ENCODE measurements at regions not wholly inside any gene's neighbourhood (a gene's known extent, or its start where the extent isn't known, plus 50 kb on each side); places are given as distances from the start of the nearest gene placed in this dataset.
"Not testable (repeated sequence)": the region's sequence is repeated elsewhere in the genome, so short reads cannot be mapped to it uniquely, and the experiment has no call there.

- H3K9me3 ChIP-seq, result no peaks in the 10 kb centered on the region
- no peak for DNase-seq
- no peaks in the 10 kb centered on the region for H3K36me3 ChIP-seq
These were observed 837.6 kb upstream of the NXPH2 start for GRCh38 chr2:139617747-139618146.

GRCh38 chr2:139613264-139613663, 833.1 kb upstream of the NXPH2 start:
- Histone ChIP-seq H3K36me3 (no peaks in the 10 kb centered on the region), H3K4me3 (no peak overlapping the region), H3K27me3 (no peaks in the 10 kb centered on the region), H3K9me3 (no peaks in the 10 kb centered on the region)
- no peak for DNase-seq

More at GRCh38 chr2:139617747-139618146, 837.6 kb upstream of the NXPH2 start:
- Histone ChIP-seq H3K4me3 (no peak overlapping the region), H3K27me3 (no peaks in the 10 kb centered on the region)

- no peak for DNase-seq
- Histone ChIP-seq H3K4me3 (no peak overlapping the region), H3K36me3 (no peaks in the 10 kb centered on the region)
These were observed 830.3 kb upstream of the NXPH2 start for GRCh38 chr2:139610512-139610911.

GRCh38 chr2:139609109-139609508, 828.9 kb upstream of the NXPH2 start:
- H3K36me3 ChIP-seq, result no peaks in the 10 kb centered on the region
- no peaks in the 10 kb centered on the region for H3K9me3 ChIP-seq
- H3K4me3 ChIP-seq, result no peak overlapping the region
- H3K27me3 ChIP-seq, result no peaks in the 10 kb centered on the region
- DNase-seq, result no peak

More at GRCh38 chr2:139610512-139610911, 830.3 kb upstream of the NXPH2 start:
- Histone ChIP-seq H3K9me3 (no peaks in the 10 kb centered on the region), H3K27me3 (no peaks in the 10 kb centered on the region)

GRCh38 chr2:139605668-139606067, 825.5 kb upstream of the NXPH2 start:
- H3K9me3 ChIP-seq, result no peaks in the 10 kb centered on the region
- H3K36me3 ChIP-seq, result no peaks in the 10 kb centered on the region
- no peak for DNase-seq
- H3K27me3 ChIP-seq, result no peaks in the 10 kb centered on the region
- no peak overlapping the region for H3K4me3 ChIP-seq

GRCh38 chr2:139600166-139600565, 820.0 kb upstream of the NXPH2 start:
- no peak for DNase-seq
- Histone ChIP-seq H3K9me3 (no peaks in the 10 kb centered on the region), H3K27me3 (no peaks in the 10 kb centered on the region), H3K4me3 (no peak overlapping the region), H3K36me3 (no peaks in the 10 kb centered on the region)

- Histone ChIP-seq H3K36me3 (no peaks in the 10 kb centered on the region), H3K27me3 (no peaks in the 10 kb centered on the region), H3K4me3 (no peak overlapping the region), H3K9me3 (no peaks in the 10 kb centered on the region)
- DNase-seq, result no peak
These were observed 804.9 kb upstream of the NXPH2 start for GRCh38 chr2:139585101-139585500.

- Histone ChIP-seq H3K9me3 (no peaks in the 10 kb centered on the region), H3K27me3 (no peaks in the 10 kb centered on the region), H3K36me3 (no peaks in the 10 kb centered on the region), H3K4me3 (no peak overlapping the region)
- no peak for DNase-seq
These were observed 794.2 kb upstream of the NXPH2 start for GRCh38 chr2:139574371-139574770.

GRCh38 chr2:139556789-139557188, 776.6 kb upstream of the NXPH2 start:
- Histone ChIP-seq H3K9me3 (no peaks in the 10 kb centered on the region; the same call in 1 of the 2 replicates), H3K36me3 (no peaks in the 10 kb centered on the region), H3K4me3 (no peak overlapping the region), H3K27me3 (no peaks in the 10 kb centered on the region)
- no peak for DNase-seq

- no peak for DNase-seq
- no peaks in the 10 kb centered on the region for H3K27me3 ChIP-seq
- H3K4me3 ChIP-seq, result no peak overlapping the region
- no peaks in the 10 kb centered on the region for H3K36me3 ChIP-seq
- no peaks in the 10 kb centered on the region; the same call in 1 of the 2 replicates for H3K9me3 ChIP-seq
These were observed 770.7 kb upstream of the NXPH2 start for GRCh38 chr2:139550873-139551272.

- H3K36me3 ChIP-seq, result no peaks in the 10 kb centered on the region
- H3K4me3 ChIP-seq, result no peak overlapping the region
These were observed 770.2 kb upstream of the NXPH2 start for GRCh38 chr2:139550341-139550740.

GRCh38 chr2:139544186-139544851, 764.1 kb upstream of the NXPH2 start:
- H3K9me3 ChIP-seq, result no peaks in the 10 kb centered on the region
- no peak for DNase-seq
- H3K27me3 ChIP-seq, result no peaks in the 10 kb centered on the region
- no peaks in the 10 kb centered on the region for H3K36me3 ChIP-seq
- no peak overlapping the region for H3K4me3 ChIP-seq

More at GRCh38 chr2:139550341-139550740, 770.2 kb upstream of the NXPH2 start:
- Histone ChIP-seq H3K9me3 (no peaks in the 10 kb centered on the region; the same call in 1 of the 2 replicates), H3K27me3 (no peaks in the 10 kb centered on the region)
- DNase-seq, result no peak

GRCh38 chr2:139538332-139539020, 758.3 kb upstream of the NXPH2 start:
- H3K9me3 ChIP-seq, H3K4me3 ChIP-seq, H3K27me3 ChIP-seq, H3K36me3 ChIP-seq, DNase-seq: not testable (repeated sequence)

- no peak for DNase-seq
- Histone ChIP-seq H3K9me3 (no peaks in the 10 kb centered on the region), H3K27me3 (no peaks in the 10 kb centered on the region)
These were observed 748.9 kb upstream of the NXPH2 start for GRCh38 chr2:139529080-139529479.

GRCh38 chr2:139526781-139527180, 746.6 kb upstream of the NXPH2 start:
- no peaks in the 10 kb centered on the region for H3K9me3 ChIP-seq
- DNase-seq, result no peak
- H3K4me3 ChIP-seq, result no peak overlapping the region
- no peaks in the 10 kb centered on the region for H3K27me3 ChIP-seq
- H3K36me3 ChIP-seq, result no peaks in the 10 kb centered on the region

More at GRCh38 chr2:139529080-139529479, 748.9 kb upstream of the NXPH2 start:
- Histone ChIP-seq H3K36me3 (no peaks in the 10 kb centered on the region), H3K4me3 (no peak overlapping the region)

- DNase-seq, result no peak
- H3K36me3 ChIP-seq, result no peaks in the 10 kb centered on the region
- no peaks in the 10 kb centered on the region for H3K27me3 ChIP-seq
- H3K4me3 ChIP-seq, result no peak overlapping the region
- H3K9me3 ChIP-seq, result no peaks in the 10 kb centered on the region
These were observed 738.1 kb upstream of the NXPH2 start for GRCh38 chr2:139518321-139518720.

GRCh38 chr2:139514951-139515350, 734.8 kb upstream of the NXPH2 start:
- Histone ChIP-seq H3K4me3 (no peak overlapping the region), H3K27me3 (no peaks in the 10 kb centered on the region), H3K9me3 (no peaks in the 10 kb centered on the region), H3K36me3 (no peaks in the 10 kb centered on the region)
- DNase-seq, result no peak

- no peak for DNase-seq
- H3K4me3 ChIP-seq, result no peak overlapping the region
- H3K36me3 ChIP-seq, result no peaks in the 10 kb centered on the region
- H3K27me3 ChIP-seq, result no peaks in the 10 kb centered on the region
- no peaks in the 10 kb centered on the region for H3K9me3 ChIP-seq
These were observed 715.7 kb upstream of the NXPH2 start for GRCh38 chr2:139495851-139496250.

Measured in MG63 (cell line).